ENCODE measurements at regions not wholly inside any gene's neighbourhood (a gene's known extent, or its start where the extent isn't known, plus 50 kb on each side); places are given as distances from the start of the nearest gene placed in this dataset.

- TF ChIP-seq CTCF (IDR thresholded peaks at IDR 0.05; ENCODE audit: low read length) (no peak), EZH2 (IDR thresholded peaks at IDR 0.05; ENCODE audit: borderline replicate concordance, low read length) (no peak)
Observed at GRCh38 chr16:9365370-9365728, 273.9 kb downstream of the HAPSTR1 start.

Data from OCI-LY1 (cell line).